ENCODE measurements at regions not wholly inside any gene's neighbourhood (a gene's known extent, or its start where the extent isn't known, plus 50 kb on each side); places are given as distances from the start of the nearest gene placed in this dataset.

DNA sequence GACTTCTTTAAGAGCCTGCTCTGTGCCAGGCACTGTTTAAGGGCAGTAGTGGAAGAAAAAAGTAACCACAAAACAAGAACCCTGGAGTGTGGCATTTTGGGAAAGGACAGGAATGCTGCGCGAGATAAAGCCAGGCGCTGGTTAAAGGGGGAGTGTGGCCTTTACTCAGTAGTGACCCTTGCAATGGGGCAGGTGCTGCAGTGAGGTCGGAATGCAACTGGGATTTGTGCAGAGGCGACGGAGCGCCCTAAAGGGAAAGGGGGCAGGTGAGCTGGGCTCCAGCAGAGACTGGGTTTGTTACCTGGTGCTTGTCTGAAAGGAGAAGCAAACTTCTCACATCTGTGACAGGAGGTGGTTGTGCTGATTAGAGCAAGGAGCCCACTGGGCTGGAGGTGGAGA is 263.6 kb downstream of the ACTR3B start:
- H3K4me2 ChIP-seq (ENCODE audit: low read depth, low read length) = no peak overlapping the region
- H4K20me1 ChIP-seq (ENCODE audit: insufficient read depth, low read length) = no peaks in the 10 kb centered on the region
- WGBS (ENCODE audit: low lambda C conversion rate) = 43% methylated on average over 7 of the region's 7 CpGs
- in situ Hi-C loops (cut with HindIII; ENCODE audit: extremely low pct_ligation_motif_present, low pct_unique_long_range_greater_than_20kb) (no loop called here), intact Hi-C loops (cut with micrococcal nuclease; ENCODE audit: unreplicated experiment) (loop anchor here (10.0 kb wide), 1 partner anchor 128 kb away; no protein-coding TSS in a partner anchor)
- H3K27ac ChIP-seq (ENCODE audit: extremely low read length, insufficient read depth, low read length) = no peak overlapping the region
- no TSS peak for BruUV-seq (replicated peaks)
- no peak overlapping the region for H3K9ac ChIP-seq (ENCODE audit: insufficient read depth, low read depth, low read length)
- H3K4me3 ChIP-seq (replicated peaks in 1 of 3; ENCODE audit: insufficient read depth in 1 of 3, low read depth in 2 of 3, low read length in 3 of 3) = no peak overlapping the region
- H3K36me3 ChIP-seq (replicated peaks in 1 of 2; ENCODE audit: control insufficient read depth in 1 of 2, insufficient read depth in 2 of 2, low read length in 2 of 2) = no peaks in the 10 kb centered on the region
- ChIA-PET CTCF (ENCODE audit: low intra/inter-chr PET ratio, low total read pairs) (no interaction called here), POLR2A (no interaction called here)
- no peaks in the 10 kb centered on the region for H3K9me3 ChIP-seq (ENCODE audit: low read length)
- H3K4me1 ChIP-seq (ENCODE audit: insufficient read depth, low read length) = no peaks in the 10 kb centered on the region
- H3K79me2 ChIP-seq (ENCODE audit: insufficient read depth, low read length) = no peaks in the 10 kb centered on the region
- DNase-seq (ENCODE audit: low spot score) (no peak), ATAC-seq (no peak), FAIRE-seq (no peak)
- H3K27me3 ChIP-seq (ENCODE audit: control insufficient read depth in 1 of 2, insufficient read depth in 2 of 2, low read length in 2 of 2) = peaks cover 0 to 11% of the 10 kb centered on the region in 2 experiments; a peak in 2 of 5 replicates
- no peak overlapping the region for H2AFZ ChIP-seq (ENCODE audit: low read length)
- TF ChIP-seq ZNF678 (CRISPR knock-in tag; IDR thresholded peaks at IDR 0.05) = no peak
- TF ChIP-seq, protein P1, sequence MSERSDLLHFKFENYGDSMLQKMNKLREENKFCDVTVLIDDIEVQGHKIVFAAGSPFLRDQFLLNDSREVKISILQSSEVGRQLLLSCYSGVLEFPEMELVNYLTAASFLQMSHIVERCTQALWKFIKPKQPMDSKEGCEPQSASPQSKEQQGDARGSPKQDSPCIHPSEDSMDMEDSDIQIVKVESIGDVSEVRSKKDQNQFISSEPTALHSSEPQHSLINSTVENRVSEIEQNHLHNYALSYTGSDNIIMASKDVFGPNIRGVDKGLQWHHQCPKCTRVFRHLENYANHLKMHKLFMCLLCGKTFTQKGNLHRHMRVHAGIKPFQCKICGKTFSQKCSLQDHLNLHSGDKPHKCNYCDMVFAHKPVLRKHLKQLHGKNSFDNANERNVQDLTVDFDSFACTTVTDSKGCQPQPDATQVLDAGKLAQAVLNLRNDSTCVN (CRISPR knock-in tag; IDR thresholded peaks at IDR 0.05; ENCODE audit: borderline replicate concordance) = no peak
- no peak for TF ChIP-seq ZNF343 (CRISPR knock-in tag; IDR thresholded peaks at IDR 0.05)
- TF ChIP-seq, protein P2, sequence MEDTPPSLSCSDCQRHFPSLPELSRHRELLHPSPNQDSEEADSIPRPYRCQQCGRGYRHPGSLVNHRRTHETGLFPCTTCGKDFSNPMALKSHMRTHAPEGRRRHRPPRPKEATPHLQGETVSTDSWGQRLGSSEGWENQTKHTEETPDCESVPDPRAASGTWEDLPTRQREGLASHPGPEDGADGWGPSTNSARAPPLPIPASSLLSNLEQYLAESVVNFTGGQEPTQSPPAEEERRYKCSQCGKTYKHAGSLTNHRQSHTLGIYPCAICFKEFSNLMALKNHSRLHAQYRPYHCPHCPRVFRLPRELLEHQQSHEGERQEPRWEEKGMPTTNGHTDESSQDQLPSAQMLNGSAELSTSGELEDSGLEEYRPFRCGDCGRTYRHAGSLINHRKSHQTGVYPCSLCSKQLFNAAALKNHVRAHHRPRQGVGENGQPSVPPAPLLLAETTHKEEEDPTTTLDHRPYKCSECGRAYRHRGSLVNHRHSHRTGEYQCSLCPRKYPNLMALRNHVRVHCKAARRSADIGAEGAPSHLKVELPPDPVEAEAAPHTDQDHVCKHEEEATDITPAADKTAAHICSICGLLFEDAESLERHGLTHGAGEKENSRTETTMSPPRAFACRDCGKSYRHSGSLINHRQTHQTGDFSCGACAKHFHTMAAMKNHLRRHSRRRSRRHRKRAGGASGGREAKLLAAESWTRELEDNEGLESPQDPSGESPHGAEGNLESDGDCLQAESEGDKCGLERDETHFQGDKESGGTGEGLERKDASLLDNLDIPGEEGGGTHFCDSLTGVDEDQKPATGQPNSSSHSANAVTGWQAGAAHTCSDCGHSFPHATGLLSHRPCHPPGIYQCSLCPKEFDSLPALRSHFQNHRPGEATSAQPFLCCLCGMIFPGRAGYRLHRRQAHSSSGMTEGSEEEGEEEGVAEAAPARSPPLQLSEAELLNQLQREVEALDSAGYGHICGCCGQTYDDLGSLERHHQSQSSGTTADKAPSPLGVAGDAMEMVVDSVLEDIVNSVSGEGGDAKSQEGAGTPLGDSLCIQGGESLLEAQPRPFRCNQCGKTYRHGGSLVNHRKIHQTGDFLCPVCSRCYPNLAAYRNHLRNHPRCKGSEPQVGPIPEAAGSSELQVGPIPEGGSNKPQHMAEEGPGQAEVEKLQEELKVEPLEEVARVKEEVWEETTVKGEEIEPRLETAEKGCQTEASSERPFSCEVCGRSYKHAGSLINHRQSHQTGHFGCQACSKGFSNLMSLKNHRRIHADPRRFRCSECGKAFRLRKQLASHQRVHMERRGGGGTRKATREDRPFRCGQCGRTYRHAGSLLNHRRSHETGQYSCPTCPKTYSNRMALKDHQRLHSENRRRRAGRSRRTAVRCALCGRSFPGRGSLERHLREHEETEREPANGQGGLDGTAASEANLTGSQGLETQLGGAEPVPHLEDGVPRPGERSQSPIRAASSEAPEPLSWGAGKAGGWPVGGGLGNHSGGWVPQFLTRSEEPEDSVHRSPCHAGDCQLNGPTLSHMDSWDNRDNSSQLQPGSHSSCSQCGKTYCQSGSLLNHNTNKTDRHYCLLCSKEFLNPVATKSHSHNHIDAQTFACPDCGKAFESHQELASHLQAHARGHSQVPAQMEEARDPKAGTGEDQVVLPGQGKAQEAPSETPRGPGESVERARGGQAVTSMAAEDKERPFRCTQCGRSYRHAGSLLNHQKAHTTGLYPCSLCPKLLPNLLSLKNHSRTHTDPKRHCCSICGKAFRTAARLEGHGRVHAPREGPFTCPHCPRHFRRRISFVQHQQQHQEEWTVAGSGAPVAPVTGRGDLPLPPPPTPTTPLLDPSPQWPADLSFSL (CRISPR knock-in tag; IDR thresholded peaks at IDR 0.05) = no peak
- TF ChIP-seq, protein P3, sequence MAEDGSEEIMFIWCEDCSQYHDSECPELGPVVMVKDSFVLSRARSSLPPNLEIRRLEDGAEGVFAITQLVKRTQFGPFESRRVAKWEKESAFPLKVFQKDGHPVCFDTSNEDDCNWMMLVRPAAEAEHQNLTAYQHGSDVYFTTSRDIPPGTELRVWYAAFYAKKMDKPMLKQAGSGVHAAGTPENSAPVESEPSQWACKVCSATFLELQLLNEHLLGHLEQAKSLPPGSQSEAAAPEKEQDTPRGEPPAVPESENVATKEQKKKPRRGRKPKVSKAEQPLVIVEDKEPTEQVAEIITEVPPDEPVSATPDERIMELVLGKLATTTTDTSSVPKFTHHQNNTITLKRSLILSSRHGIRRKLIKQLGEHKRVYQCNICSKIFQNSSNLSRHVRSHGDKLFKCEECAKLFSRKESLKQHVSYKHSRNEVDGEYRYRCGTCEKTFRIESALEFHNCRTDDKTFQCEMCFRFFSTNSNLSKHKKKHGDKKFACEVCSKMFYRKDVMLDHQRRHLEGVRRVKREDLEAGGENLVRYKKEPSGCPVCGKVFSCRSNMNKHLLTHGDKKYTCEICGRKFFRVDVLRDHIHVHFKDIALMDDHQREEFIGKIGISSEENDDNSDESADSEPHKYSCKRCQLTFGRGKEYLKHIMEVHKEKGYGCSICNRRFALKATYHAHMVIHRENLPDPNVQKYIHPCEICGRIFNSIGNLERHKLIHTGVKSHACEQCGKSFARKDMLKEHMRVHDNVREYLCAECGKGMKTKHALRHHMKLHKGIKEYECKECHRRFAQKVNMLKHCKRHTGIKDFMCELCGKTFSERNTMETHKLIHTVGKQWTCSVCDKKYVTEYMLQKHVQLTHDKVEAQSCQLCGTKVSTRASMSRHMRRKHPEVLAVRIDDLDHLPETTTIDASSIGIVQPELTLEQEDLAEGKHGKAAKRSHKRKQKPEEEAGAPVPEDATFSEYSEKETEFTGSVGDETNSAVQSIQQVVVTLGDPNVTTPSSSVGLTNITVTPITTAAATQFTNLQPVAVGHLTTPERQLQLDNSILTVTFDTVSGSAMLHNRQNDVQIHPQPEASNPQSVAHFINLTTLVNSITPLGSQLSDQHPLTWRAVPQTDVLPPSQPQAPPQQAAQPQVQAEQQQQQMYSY (CRISPR knock-in tag; IDR thresholded peaks at IDR 0.05) = no peak
- TF ChIP-seq, protein P4, sequence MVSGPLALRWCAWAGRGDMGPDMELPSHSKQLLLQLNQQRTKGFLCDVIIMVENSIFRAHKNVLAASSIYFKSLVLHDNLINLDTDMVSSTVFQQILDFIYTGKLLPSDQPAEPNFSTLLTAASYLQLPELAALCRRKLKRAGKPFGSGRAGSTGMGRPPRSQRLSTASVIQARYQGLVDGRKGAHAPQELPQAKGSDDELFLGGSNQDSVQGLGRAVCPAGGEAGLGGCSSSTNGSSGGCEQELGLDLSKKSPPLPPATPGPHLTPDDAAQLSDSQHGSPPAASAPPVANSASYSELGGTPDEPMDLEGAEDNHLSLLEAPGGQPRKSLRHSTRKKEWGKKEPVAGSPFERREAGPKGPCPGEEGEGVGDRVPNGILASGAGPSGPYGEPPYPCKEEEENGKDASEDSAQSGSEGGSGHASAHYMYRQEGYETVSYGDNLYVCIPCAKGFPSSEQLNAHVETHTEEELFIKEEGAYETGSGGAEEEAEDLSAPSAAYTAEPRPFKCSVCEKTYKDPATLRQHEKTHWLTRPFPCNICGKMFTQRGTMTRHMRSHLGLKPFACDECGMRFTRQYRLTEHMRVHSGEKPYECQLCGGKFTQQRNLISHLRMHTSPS (CRISPR knock-in tag; IDR thresholded peaks at IDR 0.05; ENCODE audit: low read depth) = no peak
- no peak for TF ChIP-seq KLF9 (CRISPR knock-in tag; IDR thresholded peaks at IDR 0.05; ENCODE audit: low read depth)
- TF ChIP-seq ZBTB21 (CRISPR knock-in tag; IDR thresholded peaks at IDR 0.05) = no peak
- TF ChIP-seq, protein P5, sequence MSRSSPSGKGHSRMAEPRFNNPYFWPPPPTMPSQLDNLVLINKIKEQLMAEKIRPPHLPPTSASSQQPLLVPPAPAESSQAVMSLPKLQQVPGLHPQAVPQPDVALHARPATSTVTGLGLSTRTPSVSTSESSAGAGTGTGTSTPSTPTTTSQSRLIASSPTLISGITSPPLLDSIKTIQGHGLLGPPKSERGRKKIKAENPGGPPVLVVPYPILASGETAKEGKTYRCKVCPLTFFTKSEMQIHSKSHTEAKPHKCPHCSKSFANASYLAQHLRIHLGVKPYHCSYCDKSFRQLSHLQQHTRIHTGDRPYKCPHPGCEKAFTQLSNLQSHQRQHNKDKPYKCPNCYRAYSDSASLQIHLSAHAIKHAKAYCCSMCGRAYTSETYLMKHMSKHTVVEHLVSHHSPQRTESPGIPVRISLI (CRISPR knock-in tag; IDR thresholded peaks at IDR 0.05; ENCODE audit: borderline replicate concordance) = no peak
- no peak for TF ChIP-seq FOXO1 (CRISPR knock-in tag; IDR thresholded peaks at IDR 0.05)
- no peak for TF ChIP-seq TMF1 (CRISPR knock-in tag; IDR thresholded peaks at IDR 0.05; ENCODE audit: low read depth)
